ENCODE measurements at regions not wholly inside any gene's neighbourhood (a gene's known extent, or its start where the extent isn't known, plus 50 kb on each side); places are given as distances from the start of the nearest gene placed in this dataset.

DNA sequence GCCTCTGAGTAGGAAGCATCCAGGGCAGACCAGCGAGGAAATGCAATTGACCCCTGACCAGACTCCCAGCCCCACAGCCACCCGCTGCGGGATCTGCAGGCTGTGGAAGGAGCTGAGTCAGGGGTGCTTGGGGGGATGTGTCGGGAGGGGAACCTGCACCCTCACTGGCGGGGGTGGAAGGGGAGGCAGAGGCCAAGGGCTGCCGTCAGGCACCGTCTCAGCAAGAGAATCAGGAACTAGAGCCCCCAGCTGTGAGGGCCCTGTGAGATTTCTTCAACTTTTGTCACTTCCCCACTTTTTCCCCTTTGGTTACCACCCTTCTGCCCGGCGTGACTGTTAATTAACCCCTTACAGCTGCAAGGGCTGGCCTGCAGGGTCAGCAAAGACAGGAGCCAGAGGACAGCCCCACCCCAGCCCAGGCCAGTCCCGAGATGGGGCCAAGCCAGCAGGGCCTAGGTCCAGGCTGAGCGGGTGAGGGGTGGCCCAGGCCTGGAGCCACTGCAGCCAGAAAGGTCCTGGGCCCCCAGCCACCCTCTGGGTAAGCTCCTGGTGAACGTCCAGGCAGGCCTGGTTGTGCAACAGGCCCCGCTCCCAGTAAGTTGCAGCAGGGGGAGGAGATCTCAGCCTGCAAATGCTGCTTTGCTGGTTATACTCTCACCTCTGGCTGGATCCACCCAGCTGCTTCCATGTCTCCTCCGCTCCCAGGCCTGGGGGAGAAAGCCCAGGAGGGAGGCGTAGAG, 147.0 kb upstream of the ID2 start:
- Mint-ChIP-seq H3K27ac (ENCODE audit: unreplicated experiment) (no peak overlapping the region), H3K27me3 (ENCODE audit: unreplicated experiment) (peaks cover 5% of the 10 kb centered on the region), H3K4me1 (ENCODE audit: low read depth, unreplicated experiment) (no peaks in the 10 kb centered on the region), H3K4me3 (ENCODE audit: unreplicated experiment) (no peak overlapping the region), H3K9me3 (ENCODE audit: unreplicated experiment) (peaks cover 2% of the 10 kb centered on the region), H3K36me3 (ENCODE audit: unreplicated experiment) (peaks cover 12% of the 10 kb centered on the region)
- DNase-seq, result no peak
- TF ChIP-seq CTCF (IDR thresholded peaks at IDR 0.05; ENCODE audit: partially characterized antibody, unreplicated experiment), result no peak

DNA sequence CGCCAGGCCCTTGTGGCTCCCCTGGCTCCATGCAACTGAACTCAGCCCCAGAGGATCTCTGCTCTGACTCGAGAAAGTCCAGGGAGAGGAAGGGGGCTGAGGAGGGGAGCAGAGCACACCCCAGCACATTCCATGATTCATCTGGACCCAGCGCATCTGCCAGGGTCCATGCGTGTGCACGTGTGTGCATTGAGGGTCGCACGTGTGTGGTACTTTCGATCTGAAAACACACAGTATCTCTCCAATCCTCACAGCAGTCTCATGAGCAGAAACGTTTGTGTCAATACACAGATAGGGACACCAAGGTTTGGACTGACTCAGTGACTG, 146.4 kb upstream of the ID2 start:
- Mint-ChIP-seq H3K36me3 (ENCODE audit: unreplicated experiment) (peaks cover 12% of the 10 kb centered on the region), H3K4me3 (ENCODE audit: unreplicated experiment) (no peak overlapping the region), H3K9me3 (ENCODE audit: unreplicated experiment) (peaks cover 2% of the 10 kb centered on the region), H3K27me3 (ENCODE audit: unreplicated experiment) (peaks cover 7% of the 10 kb centered on the region), H3K4me1 (ENCODE audit: low read depth, unreplicated experiment) (no peaks in the 10 kb centered on the region), H3K27ac (ENCODE audit: unreplicated experiment) (no peak overlapping the region)
- TF ChIP-seq CTCF (IDR thresholded peaks at IDR 0.05; ENCODE audit: partially characterized antibody, unreplicated experiment), result no peak
- DNase-seq, result no peak

GRCh38 chr2:8535821-8536685, 145.8 kb upstream of the ID2 start:
- Mint-ChIP-seq H3K4me3 (ENCODE audit: unreplicated experiment) (no peak overlapping the region), H3K4me1 (ENCODE audit: low read depth, unreplicated experiment) (no peaks in the 10 kb centered on the region), H3K27me3 (ENCODE audit: unreplicated experiment) (peaks cover 8% of the 10 kb centered on the region), H3K9me3 (ENCODE audit: unreplicated experiment) (peaks cover 2% of the 10 kb centered on the region), H3K36me3 (ENCODE audit: unreplicated experiment) (peaks cover 12% of the 10 kb centered on the region), H3K27ac (ENCODE audit: unreplicated experiment) (no peak overlapping the region)
- no peak for DNase-seq
- TF ChIP-seq CTCF (IDR thresholded peaks at IDR 0.05; ENCODE audit: partially characterized antibody, unreplicated experiment), result no peak

GRCh38 chr2:8536686-8537561, 144.9 kb upstream of the ID2 start:
- Mint-ChIP-seq H3K4me1 (ENCODE audit: low read depth, unreplicated experiment) (no peaks in the 10 kb centered on the region), H3K27ac (ENCODE audit: unreplicated experiment) (no peak overlapping the region), H3K4me3 (ENCODE audit: unreplicated experiment) (no peak overlapping the region), H3K36me3 (ENCODE audit: unreplicated experiment) (peaks cover 9% of the 10 kb centered on the region), H3K27me3 (ENCODE audit: unreplicated experiment) (peaks cover 11% of the 10 kb centered on the region), H3K9me3 (ENCODE audit: unreplicated experiment) (peaks cover 1% of the 10 kb centered on the region)
- TF ChIP-seq CTCF (IDR thresholded peaks at IDR 0.05; ENCODE audit: partially characterized antibody, unreplicated experiment), result no peak
- no peak for DNase-seq
